ENCODE measurements at regions not wholly inside any gene's neighbourhood (a gene's known extent, or its start where the extent isn't known, plus 50 kb on each side); places are given as distances from the start of the nearest gene placed in this dataset.

DNA sequence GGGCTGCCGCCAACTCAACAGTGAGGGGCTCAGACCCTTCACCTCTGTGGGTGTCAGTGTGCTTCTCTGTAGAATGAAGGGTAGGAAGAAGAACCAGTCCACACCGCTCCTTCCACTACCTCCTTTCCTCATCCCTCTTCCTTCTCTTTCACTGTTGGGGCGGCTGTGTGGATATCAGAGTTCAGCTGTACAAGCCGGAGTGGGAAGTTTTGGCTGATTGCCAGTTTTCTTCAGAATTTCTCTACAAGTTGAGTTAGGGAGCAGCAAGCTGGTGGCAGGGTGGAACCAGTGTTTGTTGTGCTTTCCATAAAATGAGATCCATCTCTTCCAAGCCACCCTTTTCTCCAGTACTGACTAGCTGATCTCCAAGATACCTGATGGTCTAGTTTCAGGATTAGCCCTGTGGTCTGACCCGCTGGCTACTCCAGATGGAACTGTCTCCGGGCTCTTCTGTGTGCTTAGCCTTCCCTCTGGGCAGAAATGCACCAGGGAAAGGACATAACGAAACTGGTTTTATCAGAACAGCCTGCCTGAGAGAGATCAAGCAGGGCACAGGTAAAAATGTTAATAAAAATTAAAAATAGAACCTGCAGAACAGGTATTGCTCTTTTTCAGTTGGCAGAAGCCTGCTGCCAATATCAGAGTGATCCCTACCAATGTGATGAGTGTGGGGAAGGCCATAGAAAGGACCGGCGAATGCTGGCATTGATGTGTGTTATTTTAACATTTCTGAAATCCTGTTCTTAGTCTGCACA, 169.9 kb upstream of the TSC22D2 start:
- intact Hi-C loops (cut with micrococcal nuclease; ENCODE audit: unreplicated experiment) = loop anchor here (5.0 kb wide), 1 partner anchor 174 kb away; no protein-coding TSS in a partner anchor
- peaks cover 2% of the 10 kb centered on the region for H3K9me3 Mint-ChIP-seq (ENCODE audit: unreplicated experiment)
- peaks cover 20% of the 10 kb centered on the region for H3K4me1 ChIP-seq
- H3K27me3 ChIP-seq (replicated peaks; ENCODE audit: control insufficient read depth, insufficient read depth, low read length) = no peaks in the 10 kb centered on the region
- DNase-seq = no peak
- TF ChIP-seq, protein P1, sequence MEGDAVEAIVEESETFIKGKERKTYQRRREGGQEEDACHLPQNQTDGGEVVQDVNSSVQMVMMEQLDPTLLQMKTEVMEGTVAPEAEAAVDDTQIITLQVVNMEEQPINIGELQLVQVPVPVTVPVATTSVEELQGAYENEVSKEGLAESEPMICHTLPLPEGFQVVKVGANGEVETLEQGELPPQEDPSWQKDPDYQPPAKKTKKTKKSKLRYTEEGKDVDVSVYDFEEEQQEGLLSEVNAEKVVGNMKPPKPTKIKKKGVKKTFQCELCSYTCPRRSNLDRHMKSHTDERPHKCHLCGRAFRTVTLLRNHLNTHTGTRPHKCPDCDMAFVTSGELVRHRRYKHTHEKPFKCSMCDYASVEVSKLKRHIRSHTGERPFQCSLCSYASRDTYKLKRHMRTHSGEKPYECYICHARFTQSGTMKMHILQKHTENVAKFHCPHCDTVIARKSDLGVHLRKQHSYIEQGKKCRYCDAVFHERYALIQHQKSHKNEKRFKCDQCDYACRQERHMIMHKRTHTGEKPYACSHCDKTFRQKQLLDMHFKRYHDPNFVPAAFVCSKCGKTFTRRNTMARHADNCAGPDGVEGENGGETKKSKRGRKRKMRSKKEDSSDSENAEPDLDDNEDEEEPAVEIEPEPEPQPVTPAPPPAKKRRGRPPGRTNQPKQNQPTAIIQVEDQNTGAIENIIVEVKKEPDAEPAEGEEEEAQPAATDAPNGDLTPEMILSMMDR (IDR thresholded peaks at IDR 0.05; ENCODE audit: insufficient read depth in 1 of 2, low read depth in 1 of 2, low read length in 1 of 2, severe bottlenecking in 1 of 2, unreplicated experiment in 1 of 2) = no peak
- no peak overlapping the region for H3K4me3 ChIP-seq (ENCODE audit: low read depth, low read length)
- H3K4me1 Mint-ChIP-seq (ENCODE audit: low read depth, unreplicated experiment) = peaks cover 17% of the 10 kb centered on the region
- H3K36me3 Mint-ChIP-seq (ENCODE audit: insufficient read depth, unreplicated experiment) = no peaks in the 10 kb centered on the region
- BruUV-seq (replicated peaks) = no TSS peak
- no peaks in the 10 kb centered on the region for H3K27me3 Mint-ChIP-seq (ENCODE audit: insufficient read depth, unreplicated experiment)
- H3K9me3 ChIP-seq = no peaks in the 10 kb centered on the region
- no peak overlapping the region for H3K27ac Mint-ChIP-seq (ENCODE audit: unreplicated experiment)
- CTCF ChIA-PET = interaction anchor here (0.6 to 1.7 kb wide), 8 partner anchors 54 to 274 kb away, joined by 3 to 23 read pairs (median 4); no protein-coding TSS in a partner anchor
- H3K36me3 ChIP-seq (ENCODE audit: control insufficient read depth, insufficient read depth, low read length) = no peaks in the 10 kb centered on the region
- POLR2A ChIA-PET = interaction anchor here (0.9 kb wide), 1 partner anchor 170 kb away, joined by 4 read pairs; no protein-coding TSS in a partner anchor
- H3K4me3 Mint-ChIP-seq (ENCODE audit: unreplicated experiment) = no peak overlapping the region

DNA sequence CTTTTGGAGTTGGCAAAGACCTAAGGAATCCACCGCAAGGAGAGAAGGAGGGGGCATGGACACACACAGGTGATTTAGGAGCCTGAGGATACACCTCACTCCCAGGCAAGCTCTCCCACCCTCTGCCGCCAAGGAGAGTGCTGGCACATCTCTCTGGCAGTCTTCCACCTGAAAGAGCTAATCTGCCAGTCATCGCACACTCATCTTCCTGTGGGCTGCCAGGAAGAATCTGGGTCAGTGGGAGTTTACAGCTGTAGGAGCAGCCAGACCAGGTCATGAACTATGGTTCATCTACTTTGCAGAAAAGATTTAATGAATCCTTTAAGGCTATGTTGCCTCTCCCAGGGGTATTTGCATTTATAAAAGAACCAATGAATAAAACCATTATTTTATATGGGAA, 170.6 kb upstream of the TSC22D2 start:
- POLR2A ChIA-PET = no interaction called here

DNA sequence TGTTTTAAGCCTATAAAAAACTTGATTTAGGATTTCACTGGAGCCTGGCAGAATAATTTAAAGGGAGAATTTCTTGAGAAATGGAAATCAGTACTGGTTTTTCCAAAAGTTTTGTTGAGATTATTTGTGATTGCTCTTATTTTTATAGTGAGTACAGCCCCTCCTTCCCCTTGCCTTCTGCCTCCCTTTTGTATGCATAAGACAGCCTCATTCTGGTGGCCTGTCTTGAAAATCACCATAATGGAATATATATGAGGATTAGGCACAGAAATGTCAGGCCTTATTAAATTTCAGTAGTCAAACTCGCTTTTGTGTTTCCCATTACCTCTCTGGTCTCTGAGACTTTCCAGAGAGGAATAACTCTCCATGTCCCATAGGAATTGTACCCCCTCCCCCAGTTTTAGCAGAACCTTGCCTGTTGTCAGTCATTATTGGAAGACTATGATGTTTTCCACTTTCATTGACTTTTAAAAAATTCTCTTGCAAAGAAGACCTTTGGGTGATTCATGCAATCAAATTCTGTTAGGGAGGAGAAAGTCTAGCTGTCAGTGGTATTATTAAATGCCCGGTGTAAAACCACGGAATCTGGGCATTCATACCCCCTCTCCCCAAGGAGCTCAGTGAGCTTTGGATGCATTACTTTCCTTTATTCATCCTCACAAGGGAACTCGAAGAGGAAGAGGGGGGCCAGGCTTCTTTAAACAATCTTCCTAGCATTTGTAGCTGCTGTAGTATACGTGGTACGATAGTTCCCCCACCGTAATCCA, 171.6 kb upstream of the TSC22D2 start:
- TF ChIP-seq, protein P1 (IDR thresholded peaks at IDR 0.05; ENCODE audit: insufficient read depth in 1 of 2, low read depth in 1 of 2, low read length in 1 of 2, severe bottlenecking in 1 of 2, unreplicated experiment in 1 of 2) = no peak
- no peak overlapping the region for H3K27ac Mint-ChIP-seq (ENCODE audit: unreplicated experiment)
- H3K27me3 Mint-ChIP-seq (ENCODE audit: insufficient read depth, unreplicated experiment) = no peaks in the 10 kb centered on the region
- no peaks in the 10 kb centered on the region for H3K9me3 Mint-ChIP-seq (ENCODE audit: unreplicated experiment)
- ChIA-PET CTCF (interaction anchor here (0.9 to 1.2 kb wide), 2 partner anchors 259 to 270 kb away, joined by 3 read pairs; no protein-coding TSS in a partner anchor), POLR2A (no interaction called here)
- Histone ChIP-seq H3K4me1 (peaks cover 4% of the 10 kb centered on the region), H3K4me3 (ENCODE audit: low read depth, low read length) (no peak overlapping the region), H3K9me3 (no peaks in the 10 kb centered on the region), H3K36me3 (ENCODE audit: control insufficient read depth, insufficient read depth, low read length) (no peaks in the 10 kb centered on the region), H3K27me3 (replicated peaks; ENCODE audit: control insufficient read depth, insufficient read depth, low read length) (no peaks in the 10 kb centered on the region)
- no TSS peak for BruUV-seq (replicated peaks)
- no peak overlapping the region for H3K4me3 Mint-ChIP-seq (ENCODE audit: unreplicated experiment)
- intact Hi-C loops (cut with micrococcal nuclease; ENCODE audit: unreplicated experiment) = loop anchor here (5.0 kb wide), 1 partner anchor 176 kb away; no protein-coding TSS in a partner anchor
- H3K4me1 Mint-ChIP-seq (ENCODE audit: low read depth, unreplicated experiment) = peaks cover 7% of the 10 kb centered on the region
- no peaks in the 10 kb centered on the region for H3K36me3 Mint-ChIP-seq (ENCODE audit: insufficient read depth, unreplicated experiment)
- no peak for DNase-seq

More for the DNA sequence above, 170.6 kb upstream of the TSC22D2 start:
- no peaks in the 10 kb centered on the region for H3K36me3 Mint-ChIP-seq (ENCODE audit: insufficient read depth, unreplicated experiment)
- H3K27me3 Mint-ChIP-seq (ENCODE audit: insufficient read depth, unreplicated experiment) = no peaks in the 10 kb centered on the region
- Histone ChIP-seq H3K4me1 (peaks cover 12% of the 10 kb centered on the region), H3K27me3 (replicated peaks; ENCODE audit: control insufficient read depth, insufficient read depth, low read length) (no peaks in the 10 kb centered on the region), H3K4me3 (ENCODE audit: low read depth, low read length) (no peak overlapping the region), H3K36me3 (ENCODE audit: control insufficient read depth, insufficient read depth, low read length) (no peaks in the 10 kb centered on the region), H3K9me3 (no peaks in the 10 kb centered on the region)
- H3K27ac Mint-ChIP-seq (ENCODE audit: unreplicated experiment) = no peak overlapping the region
- TF ChIP-seq, protein P1 (IDR thresholded peaks at IDR 0.05; ENCODE audit: insufficient read depth in 1 of 2, low read depth in 1 of 2, low read length in 1 of 2, severe bottlenecking in 1 of 2, unreplicated experiment in 1 of 2) = no peak
- no TSS peak for BruUV-seq (replicated peaks)
- CTCF ChIA-PET = no interaction called here
- H3K9me3 Mint-ChIP-seq (ENCODE audit: unreplicated experiment) = no peaks in the 10 kb centered on the region
- no peak overlapping the region for H3K4me3 Mint-ChIP-seq (ENCODE audit: unreplicated experiment)
- intact Hi-C loops (cut with micrococcal nuclease; ENCODE audit: unreplicated experiment) = loop anchor here (5.0 kb wide), 1 partner anchor 175 kb away; no protein-coding TSS in a partner anchor
- peaks cover 10% of the 10 kb centered on the region for H3K4me1 Mint-ChIP-seq (ENCODE audit: low read depth, unreplicated experiment)
- DNase-seq = no peak
